ENCODE measurements at regions not wholly inside any gene's neighbourhood (a gene's known extent, or its start where the extent isn't known, plus 50 kb on each side); places are given as distances from the start of the nearest gene placed in this dataset.

GRCh38 chr10:53023411-53023810 is 250.8 kb upstream of the MBL2 start:
- Histone ChIP-seq H3K9ac (ENCODE audit: low read length in 2 of 2) (no peak overlapping the region), H3K27ac (ENCODE audit: low read length) (no peak overlapping the region), H3K9me3 (ENCODE audit: control insufficient read depth in 2 of 2, low read length in 2 of 2) (no peaks in the 10 kb centered on the region), H3K4me1 (ENCODE audit: control insufficient read depth, insufficient read depth, low read length) (peaks cover 3% of the 10 kb centered on the region), H3K27me3 (ENCODE audit: control insufficient read depth in 1 of 2, insufficient read depth in 2 of 2, low read length in 2 of 2) (no peaks in the 10 kb centered on the region), H3K36me3 (ENCODE audit: control insufficient read depth in 2 of 2, insufficient read depth in 2 of 2, low read length in 2 of 2) (no peaks in the 10 kb centered on the region), H3K4me3 (ENCODE audit: low read length in 2 of 2) (no peak overlapping the region)

- Histone ChIP-seq H3K4me1 (ENCODE audit: control insufficient read depth, insufficient read depth, low read length) (peaks cover 3% of the 10 kb centered on the region), H3K9ac (ENCODE audit: low read length in 2 of 2) (no peak overlapping the region), H3K27me3 (ENCODE audit: control insufficient read depth in 1 of 2, insufficient read depth in 2 of 2, low read length in 2 of 2) (no peaks in the 10 kb centered on the region), H3K9me3 (ENCODE audit: control insufficient read depth in 2 of 2, low read length in 2 of 2) (no peaks in the 10 kb centered on the region), H3K4me3 (ENCODE audit: low read length in 2 of 2) (no peak overlapping the region), H3K27ac (ENCODE audit: low read length) (no peak overlapping the region), H3K36me3 (ENCODE audit: control insufficient read depth in 2 of 2, insufficient read depth in 2 of 2, low read length in 2 of 2) (no peaks in the 10 kb centered on the region)
Observed at GRCh38 chr10:53022611-53023088, 250.1 kb upstream of the MBL2 start.

- Histone ChIP-seq H3K9me3 (ENCODE audit: control insufficient read depth in 2 of 2, low read length in 2 of 2) (no peaks in the 10 kb centered on the region), H3K4me3 (ENCODE audit: low read length in 2 of 2) (no peak overlapping the region), H3K9ac (ENCODE audit: low read length in 2 of 2) (no peak overlapping the region), H3K36me3 (ENCODE audit: control insufficient read depth in 2 of 2, insufficient read depth in 2 of 2, low read length in 2 of 2) (no peaks in the 10 kb centered on the region), H3K4me1 (ENCODE audit: control insufficient read depth, insufficient read depth, low read length) (no peaks in the 10 kb centered on the region), H3K27ac (ENCODE audit: low read length) (no peak overlapping the region), H3K27me3 (ENCODE audit: control insufficient read depth in 1 of 2, insufficient read depth in 2 of 2, low read length in 2 of 2) (no peaks in the 10 kb centered on the region)
Observed at GRCh38 chr10:53013201-53013810, 240.7 kb upstream of the MBL2 start.

- no peak overlapping the region for H3K27ac ChIP-seq (ENCODE audit: low read length)
- H3K4me1 ChIP-seq (ENCODE audit: control insufficient read depth, insufficient read depth, low read length), result no peaks in the 10 kb centered on the region
- no peaks in the 10 kb centered on the region for H3K36me3 ChIP-seq (ENCODE audit: control insufficient read depth in 2 of 2, insufficient read depth in 2 of 2, low read length in 2 of 2)
- H3K9me3 ChIP-seq (ENCODE audit: control insufficient read depth in 2 of 2, low read length in 2 of 2), result no peaks in the 10 kb centered on the region
- H3K27me3 ChIP-seq (ENCODE audit: control insufficient read depth in 1 of 2, insufficient read depth in 2 of 2, low read length in 2 of 2), result no peaks in the 10 kb centered on the region
- H3K4me3 ChIP-seq (ENCODE audit: low read length in 2 of 2), result no peak overlapping the region
- no peak overlapping the region for H3K9ac ChIP-seq (ENCODE audit: low read length in 2 of 2)
Observed at GRCh38 chr10:53009961-53010907, 237.7 kb upstream of the MBL2 start.

- Histone ChIP-seq H3K4me1 (ENCODE audit: control insufficient read depth, insufficient read depth, low read length) (no peaks in the 10 kb centered on the region), H3K9me3 (ENCODE audit: control insufficient read depth in 2 of 2, low read length in 2 of 2) (no peaks in the 10 kb centered on the region), H3K9ac (ENCODE audit: low read length in 2 of 2) (no peak overlapping the region), H3K4me3 (ENCODE audit: low read length in 2 of 2) (no peak overlapping the region), H3K27me3 (ENCODE audit: control insufficient read depth in 1 of 2, insufficient read depth in 2 of 2, low read length in 2 of 2) (no peaks in the 10 kb centered on the region), H3K27ac (ENCODE audit: low read length) (no peak overlapping the region), H3K36me3 (ENCODE audit: control insufficient read depth in 2 of 2, insufficient read depth in 2 of 2, low read length in 2 of 2) (no peaks in the 10 kb centered on the region)
Observed at GRCh38 chr10:53007527-53007842, 234.9 kb upstream of the MBL2 start.

- no peaks in the 10 kb centered on the region for H3K36me3 ChIP-seq (ENCODE audit: control insufficient read depth in 2 of 2, insufficient read depth in 2 of 2, low read length in 2 of 2)
- no peaks in the 10 kb centered on the region for H3K9me3 ChIP-seq (ENCODE audit: control insufficient read depth in 2 of 2, low read length in 2 of 2)
- no peaks in the 10 kb centered on the region for H3K27me3 ChIP-seq (ENCODE audit: control insufficient read depth in 1 of 2, insufficient read depth in 2 of 2, low read length in 2 of 2)
- no peak overlapping the region for H3K27ac ChIP-seq (ENCODE audit: low read length)
- no peak overlapping the region for H3K4me3 ChIP-seq (ENCODE audit: low read length in 2 of 2)
- H3K4me1 ChIP-seq (ENCODE audit: control insufficient read depth, insufficient read depth, low read length), result no peaks in the 10 kb centered on the region
- no peak overlapping the region for H3K9ac ChIP-seq (ENCODE audit: low read length in 2 of 2)
Observed at GRCh38 chr10:53006663-53007526, 234.3 kb upstream of the MBL2 start.

GRCh38 chr10:53005612-53006345 is 233.2 kb upstream of the MBL2 start:
- Histone ChIP-seq H3K9ac (ENCODE audit: low read length in 2 of 2) (no peak overlapping the region), H3K9me3 (ENCODE audit: control insufficient read depth in 2 of 2, low read length in 2 of 2) (no peaks in the 10 kb centered on the region), H3K27me3 (ENCODE audit: control insufficient read depth in 1 of 2, insufficient read depth in 2 of 2, low read length in 2 of 2) (no peaks in the 10 kb centered on the region), H3K36me3 (ENCODE audit: control insufficient read depth in 2 of 2, insufficient read depth in 2 of 2, low read length in 2 of 2) (no peaks in the 10 kb centered on the region), H3K4me3 (ENCODE audit: low read length in 2 of 2) (no peak overlapping the region), H3K27ac (ENCODE audit: low read length) (no peak overlapping the region), H3K4me1 (ENCODE audit: control insufficient read depth, insufficient read depth, low read length) (no peaks in the 10 kb centered on the region)

GRCh38 chr10:53003094-53003493 is 230.5 kb upstream of the MBL2 start:
- H3K36me3 ChIP-seq (ENCODE audit: control insufficient read depth in 2 of 2, insufficient read depth in 2 of 2, low read length in 2 of 2), result no peaks in the 10 kb centered on the region
- no peak overlapping the region for H3K4me3 ChIP-seq (ENCODE audit: low read length in 2 of 2)
- H3K27ac ChIP-seq (ENCODE audit: low read length), result no peak overlapping the region
- H3K27me3 ChIP-seq (ENCODE audit: control insufficient read depth in 1 of 2, insufficient read depth in 2 of 2, low read length in 2 of 2), result no peaks in the 10 kb centered on the region
- no peaks in the 10 kb centered on the region for H3K4me1 ChIP-seq (ENCODE audit: control insufficient read depth, insufficient read depth, low read length)
- no peak overlapping the region for H3K9ac ChIP-seq (ENCODE audit: low read length in 2 of 2)
- H3K9me3 ChIP-seq (ENCODE audit: control insufficient read depth in 2 of 2, low read length in 2 of 2), result no peaks in the 10 kb centered on the region

GRCh38 chr10:52999681-53000080 is 227.1 kb upstream of the MBL2 start:
- no peaks in the 10 kb centered on the region for H3K4me1 ChIP-seq (ENCODE audit: control insufficient read depth, insufficient read depth, low read length)
- H3K4me3 ChIP-seq (ENCODE audit: low read length in 2 of 2), result no peak overlapping the region
- H3K9ac ChIP-seq (ENCODE audit: low read length in 2 of 2), result no peak overlapping the region
- no peak overlapping the region for H3K27ac ChIP-seq (ENCODE audit: low read length)
- H3K27me3 ChIP-seq (ENCODE audit: control insufficient read depth in 1 of 2, insufficient read depth in 2 of 2, low read length in 2 of 2), result no peaks in the 10 kb centered on the region
- H3K36me3 ChIP-seq (ENCODE audit: control insufficient read depth in 2 of 2, insufficient read depth in 2 of 2, low read length in 2 of 2), result no peaks in the 10 kb centered on the region
- no peaks in the 10 kb centered on the region for H3K9me3 ChIP-seq (ENCODE audit: control insufficient read depth in 2 of 2, low read length in 2 of 2)

GRCh38 chr10:52999258-52999657 is 226.7 kb upstream of the MBL2 start:
- no peaks in the 10 kb centered on the region for H3K27me3 ChIP-seq (ENCODE audit: control insufficient read depth in 1 of 2, insufficient read depth in 2 of 2, low read length in 2 of 2)

More at GRCh38 chr10:52999258-52999657, 226.7 kb upstream of the MBL2 start:
- Histone ChIP-seq H3K4me3 (ENCODE audit: low read length in 2 of 2) (no peak overlapping the region), H3K9ac (ENCODE audit: low read length in 2 of 2) (no peak overlapping the region), H3K36me3 (ENCODE audit: control insufficient read depth in 2 of 2, insufficient read depth in 2 of 2, low read length in 2 of 2) (no peaks in the 10 kb centered on the region), H3K4me1 (ENCODE audit: control insufficient read depth, insufficient read depth, low read length) (no peaks in the 10 kb centered on the region), H3K27ac (ENCODE audit: low read length) (no peak overlapping the region), H3K9me3 (ENCODE audit: control insufficient read depth in 2 of 2, low read length in 2 of 2) (no peaks in the 10 kb centered on the region)

Data from stomach smooth muscle (tissue), 2 donors.